ENCODE measurements at regions not wholly inside any gene's neighbourhood (a gene's known extent, or its start where the extent isn't known, plus 50 kb on each side); places are given as distances from the start of the nearest gene placed in this dataset.

DNA sequence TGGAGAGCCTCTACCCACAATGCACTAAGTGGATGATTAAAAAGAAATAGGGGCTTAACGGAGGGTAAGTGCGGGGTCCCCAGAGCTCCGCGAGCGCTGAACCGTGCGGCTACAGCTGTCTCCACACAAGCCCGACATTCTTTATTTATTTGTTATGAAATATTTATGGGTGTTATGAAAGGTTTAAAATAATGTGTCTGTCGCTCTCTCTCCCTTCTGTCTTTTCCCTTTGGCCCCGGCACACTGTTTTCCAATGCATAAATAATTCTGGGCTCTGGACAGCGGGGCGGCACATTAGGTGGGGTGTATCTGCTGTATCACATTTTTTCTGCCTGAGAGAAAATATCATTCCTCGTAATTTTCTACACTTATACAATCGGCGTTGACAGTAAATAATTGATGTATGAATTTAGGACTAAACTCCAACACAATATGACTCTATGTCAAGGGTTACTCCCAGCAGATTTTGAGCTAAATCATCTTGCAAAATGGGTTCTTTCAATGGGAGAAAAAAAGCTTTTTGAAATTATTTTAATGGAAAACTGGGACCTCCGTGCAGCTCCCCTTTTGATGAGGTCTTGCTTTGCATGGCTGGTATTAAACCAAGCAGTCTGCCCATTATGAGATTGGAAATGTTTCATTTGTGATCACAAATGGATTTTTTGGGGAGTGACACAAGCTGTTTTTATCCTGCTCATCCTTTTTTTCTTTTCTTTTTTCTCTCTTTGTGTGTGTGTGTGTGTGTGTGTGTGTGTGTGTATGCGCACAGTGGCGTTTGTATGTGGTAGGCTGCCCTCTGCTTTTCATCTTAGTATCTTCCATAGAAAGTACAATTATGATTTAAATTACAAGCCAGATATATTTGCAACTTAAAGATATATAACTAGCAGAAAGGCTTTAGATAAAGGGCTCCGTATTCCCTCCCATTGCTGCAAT is 370.6 kb upstream of the IRX4 start:
- no peak for DNase-seq (ENCODE audit: low read depth, low spot score)
- CTCF ChIA-PET, result no interaction called here

More for the DNA sequence above, 370.6 kb upstream of the IRX4 start:
- ChIA-PET POLR2A (no interaction called here), RAD21 (ENCODE audit: low non-redundant PET in 1 of 2, low total read pairs in 2 of 2, uncharacterized antibody in 2 of 2, unreplicated experiment in 2 of 2) (no interaction called here)
- Histone ChIP-seq H3K36me3 (ENCODE audit: control insufficient read depth in 1 of 2, insufficient read depth in 2 of 2, low read length in 2 of 2) (no peaks in the 10 kb centered on the region), H3K27ac (ENCODE audit: low read depth, low read length) (no peak overlapping the region), H3K27me3 (ENCODE audit: insufficient read depth, low read length) (no peaks in the 10 kb centered on the region), H3K79me2 (ENCODE audit: insufficient read depth, low read length) (no peaks in the 10 kb centered on the region), H3K9me3 (ENCODE audit: control insufficient read depth in 1 of 2, insufficient read depth in 1 of 2, low read depth in 1 of 2, low read length in 2 of 2) (no peaks in the 10 kb centered on the region), H3K9ac (ENCODE audit: low read length) (no peak overlapping the region), H3K4me1 (ENCODE audit: control insufficient read depth in 1 of 2, insufficient read depth in 2 of 2, low read length in 2 of 2) (no peaks in the 10 kb centered on the region), H3K4me3 (replicated peaks in 1 of 2; ENCODE audit: low read depth in 1 of 2, low read length in 2 of 2) (no peak overlapping the region), H2AFZ (ENCODE audit: low read depth, low read length, poor library complexity, severe bottlenecking) (no peak overlapping the region), H3K9me2 (ENCODE audit: insufficient read depth) (no peaks in the 10 kb centered on the region), H4K20me1 (ENCODE audit: insufficient read depth) (no peaks in the 10 kb centered on the region), H3K4me2 (ENCODE audit: low read length) (no peak overlapping the region)
- TF ChIP-seq CBX3 (IDR thresholded peaks at IDR 0.05; ENCODE audit: low read depth) (no peak), EGR1 (IDR thresholded peaks at IDR 0.05; ENCODE audit: low read depth) (no peak), SRF (IDR thresholded peaks at IDR 0.05; ENCODE audit: low read depth) (no peak), YY1 (IDR thresholded peaks at IDR 0.05; ENCODE audit: extremely low read depth, insufficient replicate concordance, low read depth, low read length) (no peak), CEBPB (IDR thresholded peaks at IDR 0.05; ENCODE audit: low read depth) (no peak)
- TF ChIP-seq, protein P1, sequence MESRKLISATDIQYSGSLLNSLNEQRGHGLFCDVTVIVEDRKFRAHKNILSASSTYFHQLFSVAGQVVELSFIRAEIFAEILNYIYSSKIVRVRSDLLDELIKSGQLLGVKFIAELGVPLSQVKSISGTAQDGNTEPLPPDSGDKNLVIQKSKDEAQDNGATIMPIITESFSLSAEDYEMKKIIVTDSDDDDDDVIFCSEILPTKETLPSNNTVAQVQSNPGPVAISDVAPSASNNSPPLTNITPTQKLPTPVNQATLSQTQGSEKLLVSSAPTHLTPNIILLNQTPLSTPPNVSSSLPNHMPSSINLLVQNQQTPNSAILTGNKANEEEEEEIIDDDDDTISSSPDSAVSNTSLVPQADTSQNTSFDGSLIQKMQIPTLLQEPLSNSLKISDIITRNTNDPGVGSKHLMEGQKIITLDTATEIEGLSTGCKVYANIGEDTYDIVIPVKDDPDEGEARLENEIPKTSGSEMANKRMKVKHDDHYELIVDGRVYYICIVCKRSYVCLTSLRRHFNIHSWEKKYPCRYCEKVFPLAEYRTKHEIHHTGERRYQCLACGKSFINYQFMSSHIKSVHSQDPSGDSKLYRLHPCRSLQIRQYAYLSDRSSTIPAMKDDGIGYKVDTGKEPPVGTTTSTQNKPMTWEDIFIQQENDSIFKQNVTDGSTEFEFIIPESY (IDR thresholded peaks at IDR 0.05; ENCODE audit: extremely low read depth, insufficient replicate concordance, low read length), result no peak
- TF ChIP-seq, protein P2, sequence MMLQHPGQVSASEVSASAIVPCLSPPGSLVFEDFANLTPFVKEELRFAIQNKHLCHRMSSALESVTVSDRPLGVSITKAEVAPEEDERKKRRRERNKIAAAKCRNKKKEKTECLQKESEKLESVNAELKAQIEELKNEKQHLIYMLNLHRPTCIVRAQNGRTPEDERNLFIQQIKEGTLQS (IDR thresholded peaks at IDR 0.05), result no peak
- TF ChIP-seq, protein P3, sequence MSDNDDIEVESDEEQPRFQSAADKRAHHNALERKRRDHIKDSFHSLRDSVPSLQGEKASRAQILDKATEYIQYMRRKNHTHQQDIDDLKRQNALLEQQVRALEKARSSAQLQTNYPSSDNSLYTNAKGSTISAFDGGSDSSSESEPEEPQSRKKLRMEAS (IDR thresholded peaks at IDR 0.05), result no peak
- intact Hi-C loops (cut with micrococcal nuclease), result no loop called here
- BruUV-seq (replicated peaks), result no TSS peak
- ATAC-seq, result no peak

Measured in HCT116 (cell line).